ENCODE measurements at regions not wholly inside any gene's neighbourhood (a gene's known extent, or its start where the extent isn't known, plus 50 kb on each side); places are given as distances from the start of the nearest gene placed in this dataset.

DNA sequence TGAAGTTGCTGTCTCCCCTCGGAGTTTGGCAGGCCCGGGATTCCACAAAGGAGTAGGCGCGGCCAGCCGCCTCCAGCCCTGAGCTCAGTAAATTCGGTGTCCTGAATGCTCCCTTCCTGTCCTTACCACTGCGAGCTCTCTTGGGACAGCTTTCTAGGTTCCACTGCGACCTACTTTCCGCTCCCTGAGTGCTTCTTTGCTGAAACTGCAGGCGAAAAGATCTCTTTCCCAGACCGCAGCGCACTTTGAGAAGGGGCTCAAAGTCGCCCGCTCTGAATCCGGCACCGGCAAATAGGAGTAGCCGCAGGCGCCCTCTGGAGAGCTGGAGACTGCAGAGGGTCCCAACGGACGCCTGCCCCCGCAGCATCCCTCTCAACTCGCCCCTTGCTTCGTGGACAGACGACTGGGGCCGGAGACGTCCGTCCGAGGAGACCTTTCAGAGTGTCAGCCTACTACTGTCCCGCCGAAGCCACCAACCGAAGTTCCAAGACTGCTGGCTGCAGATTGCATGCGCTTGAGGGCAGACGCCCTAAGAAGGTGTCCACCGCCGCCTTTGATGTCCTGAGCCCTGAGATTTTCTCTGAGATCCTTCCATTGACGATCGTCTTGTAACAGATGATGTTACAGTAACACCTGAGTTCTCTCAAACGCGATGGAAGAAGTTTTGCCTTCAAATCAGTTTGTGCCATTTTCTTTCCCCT lies 96.0 kb downstream of the ANXA2R start:
- TF ChIP-seq, protein P1, sequence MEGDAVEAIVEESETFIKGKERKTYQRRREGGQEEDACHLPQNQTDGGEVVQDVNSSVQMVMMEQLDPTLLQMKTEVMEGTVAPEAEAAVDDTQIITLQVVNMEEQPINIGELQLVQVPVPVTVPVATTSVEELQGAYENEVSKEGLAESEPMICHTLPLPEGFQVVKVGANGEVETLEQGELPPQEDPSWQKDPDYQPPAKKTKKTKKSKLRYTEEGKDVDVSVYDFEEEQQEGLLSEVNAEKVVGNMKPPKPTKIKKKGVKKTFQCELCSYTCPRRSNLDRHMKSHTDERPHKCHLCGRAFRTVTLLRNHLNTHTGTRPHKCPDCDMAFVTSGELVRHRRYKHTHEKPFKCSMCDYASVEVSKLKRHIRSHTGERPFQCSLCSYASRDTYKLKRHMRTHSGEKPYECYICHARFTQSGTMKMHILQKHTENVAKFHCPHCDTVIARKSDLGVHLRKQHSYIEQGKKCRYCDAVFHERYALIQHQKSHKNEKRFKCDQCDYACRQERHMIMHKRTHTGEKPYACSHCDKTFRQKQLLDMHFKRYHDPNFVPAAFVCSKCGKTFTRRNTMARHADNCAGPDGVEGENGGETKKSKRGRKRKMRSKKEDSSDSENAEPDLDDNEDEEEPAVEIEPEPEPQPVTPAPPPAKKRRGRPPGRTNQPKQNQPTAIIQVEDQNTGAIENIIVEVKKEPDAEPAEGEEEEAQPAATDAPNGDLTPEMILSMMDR (conservative IDR thresholded peaks at IDR 0.05; ENCODE audit: low read depth, low read length) = no peak
- TF ChIP-seq EZH2 (IDR thresholded peaks at IDR 0.05; ENCODE audit: borderline replicate concordance, low read depth, low read length, poor library complexity, severe bottlenecking) = no peak
